ENCODE measurements at regions not wholly inside any gene's neighbourhood (a gene's known extent, or its start where the extent isn't known, plus 50 kb on each side); places are given as distances from the start of the nearest gene placed in this dataset.

- DNase-seq, result no peak
Measured at GRCh38 chr3:117133066-117133465, 423.5 kb downstream of the TUSC7 start.

GRCh38 chr3:117135207-117135606 lies 425.6 kb downstream of the TUSC7 start:
- no peak for DNase-seq

- no peak for DNase-seq
Measured at GRCh38 chr3:117136003-117136402, 426.4 kb downstream of the TUSC7 start.

GRCh38 chr3:117137065-117137464 lies 427.5 kb downstream of the TUSC7 start:
- DNase-seq, result no peak

- no peak for DNase-seq
Measured at GRCh38 chr3:117139681-117140080, 430.1 kb downstream of the TUSC7 start.

GRCh38 chr3:117141812-117142211 lies 432.2 kb downstream of the TUSC7 start:
- no peak for DNase-seq

- peak; percentile 11 for DNase-seq
Measured at GRCh38 chr3:117144853-117145252, 435.3 kb downstream of the TUSC7 start.

GRCh38 chr3:117145677-117146076 lies 436.1 kb downstream of the TUSC7 start:
- DNase-seq, result no peak

GRCh38 chr3:117146571-117146970 lies 437.0 kb downstream of the TUSC7 start:
- DNase-seq, result no peak

GRCh38 chr3:117149584-117149983 lies 440.0 kb downstream of the TUSC7 start:
- no peak for DNase-seq

GRCh38 chr3:117150628-117151027 lies 441.0 kb downstream of the TUSC7 start:
- DNase-seq, result no peak

- no peak for DNase-seq
Measured at GRCh38 chr3:117160176-117160575, 450.6 kb downstream of the TUSC7 start.

GRCh38 chr3:117161816-117162215 lies 452.2 kb downstream of the TUSC7 start:
- no peak for DNase-seq

- no peak for DNase-seq
Measured at GRCh38 chr3:117165176-117165575, 455.6 kb downstream of the TUSC7 start.

- no peak for DNase-seq
Measured at GRCh38 chr3:117165601-117166051, 456.0 kb downstream of the TUSC7 start.

GRCh38 chr3:117168896-117169295 lies 459.3 kb downstream of the TUSC7 start:
- no peak for DNase-seq

GRCh38 chr3:117170094-117170493 lies 460.5 kb downstream of the TUSC7 start:
- no peak for DNase-seq

GRCh38 chr3:117171124-117171523 lies 461.5 kb downstream of the TUSC7 start:
- no peak for DNase-seq

- DNase-seq, result no peak
Measured at GRCh38 chr3:117172426-117172825, 462.8 kb downstream of the TUSC7 start.

GRCh38 chr3:117181222-117181621 lies 471.6 kb downstream of the TUSC7 start:
- no peak for DNase-seq

GRCh38 chr3:117184574-117184973 lies 475.0 kb downstream of the TUSC7 start:
- DNase-seq, result no peak

- no peak for DNase-seq
Measured at GRCh38 chr3:117191245-117191644, 481.7 kb downstream of the TUSC7 start.

GRCh38 chr3:117192888-117193287 lies 483.3 kb downstream of the TUSC7 start:
- no peak for DNase-seq

- no peak for DNase-seq
Measured at GRCh38 chr3:117193390-117193789, 483.8 kb downstream of the TUSC7 start.

- DNase-seq, result no peak
Measured at GRCh38 chr3:117195034-117195433, 485.5 kb downstream of the TUSC7 start.

- DNase-seq, result no peak
Measured at GRCh38 chr3:117200962-117201361, 491.4 kb downstream of the TUSC7 start.

All from NCI-H1694 treated with DMSO at 0.1 percent for 48 hours (cell line).